CD14-positive monocyte (primary cell): ENCODE measurements at regions not wholly inside any gene's neighbourhood (a gene's known extent, or its start where the extent isn't known, plus 50 kb on each side); places are given as distances from the start of the nearest gene placed in this dataset.

Experiments
- DNase-seq, 3 donors: peaks; one replicate each; pipeline ENCODE4 v3.0.0-alpha.2; 2011 to 2022
- H2AFZ ChIP-seq: 2 replicates; pipeline ENCODE4 v1.6.0; 2012; ENCODE audit warnings: mild to moderate bottlenecking, low read depth, low read length, inconsistent platforms; ENCODE audit not compliant: insufficient read depth, poor library complexity, severe bottlenecking
- H3K27ac ChIP-seq, 2 donors: 1 replicate in 1 of 2; 2 replicates in 1 of 2; pipeline ENCODE4 v1.5.1; 2012 to 2013; ENCODE audit warnings: low read length in 2 of 2, control low read depth in 1 of 2, inconsistent platforms in 1 of 2, low read depth in 1 of 2, mild to moderate bottlenecking in 1 of 2
- H3K27me3 ChIP-seq, 2 donors: one replicate each; pipeline versions ENCODE4 v1.6.0 to v1.6.1; 2011 to 2013; ENCODE audit warnings: low read length in 2 of 2; ENCODE audit not compliant: control insufficient read depth in 2 of 2, insufficient read depth in 2 of 2
- H3K36me3 ChIP-seq, 2 donors: replicated peaks in 1 of 2; 1 replicate in 1 of 2; 2 replicates in 1 of 2; pipeline versions ENCODE4 v1.5.1 to v1.6.1; 2012 to 2013; ENCODE audit warnings: low read length in 2 of 2, control low read depth in 1 of 2, inconsistent platforms in 1 of 2, mild to moderate bottlenecking in 1 of 2; ENCODE audit not compliant: insufficient read depth in 2 of 2, control insufficient read depth in 1 of 2
- H3K4me1 ChIP-seq, 2 donors: 1 replicate in 1 of 2; 2 replicates in 1 of 2; pipeline versions ENCODE4 v1.5.1 to v1.6.1; 2012 to 2013; ENCODE audit warnings: low read length in 2 of 2, control low read depth in 1 of 2, inconsistent platforms in 1 of 2, mild to moderate bottlenecking in 1 of 2, moderate library complexity in 1 of 2; ENCODE audit not compliant: insufficient read depth in 2 of 2, control insufficient read depth in 1 of 2
- H3K4me2 ChIP-seq: replicated peaks from 2 replicates; pipeline ENCODE3; 2012; ENCODE audit warnings: low read length, moderate library complexity, mild to moderate bottlenecking; ENCODE audit not compliant: poor library complexity, severe bottlenecking; ENCODE audit errors: extremely low read depth
- H3K4me3 ChIP-seq, 3 experiments: fragments of 200-600 bp in 1 of 3; sonication (generic) in 1 of 3; replicated peaks in 1 of 3; 1 replicate in 2 of 3; 2 replicates in 1 of 3; pipeline ENCODE4 v1.5.1; 2011 to 2013; ENCODE audit warnings: low read length in 3 of 3, mild to moderate bottlenecking in 3 of 3, control low read depth in 2 of 3, low read depth in 2 of 3, inconsistent platforms in 1 of 3, moderate library complexity in 1 of 3
- H3K79me2 ChIP-seq: 2 replicates; pipeline ENCODE4 v1.6.0; 2012; ENCODE audit warnings: mild to moderate bottlenecking, control low read depth, inconsistent platforms, low read length, moderate library complexity; ENCODE audit not compliant: insufficient read depth
- H3K9ac ChIP-seq: 2 replicates; pipeline ENCODE4 v1.6.0; 2017; ENCODE audit warnings: low read length, mild to moderate bottlenecking; ENCODE audit not compliant: insufficient read depth, poor library complexity, severe bottlenecking
- H3K9me3 ChIP-seq, 2 donors: replicated peaks in 1 of 2; 1 replicate in 1 of 2; 2 replicates in 1 of 2; pipeline versions ENCODE4 v1.5.1 to v1.6.1; 2012 to 2013; ENCODE audit warnings: low read length in 2 of 2, control low read depth in 1 of 2; ENCODE audit not compliant: control insufficient read depth in 1 of 2, insufficient read depth in 1 of 2
- H4K20me1 ChIP-seq: 2 replicates; pipeline ENCODE4 v1.6.0; 2012; ENCODE audit warnings: mild to moderate bottlenecking, low read length, control low read depth, moderate library complexity; ENCODE audit not compliant: insufficient read depth
- H3K27ac Mint-ChIP-seq, 7 donors: one replicate each; pipeline ENCODE4 v1.8.0; 2020; ENCODE audit warnings: mild to moderate bottlenecking in 7 of 7, mixed read lengths in 7 of 7, moderate library complexity in 6 of 7, inconsistent platforms in 2 of 7
- H3K27me3 Mint-ChIP-seq, 3 donors: one replicate each; pipeline ENCODE4 v1.8.0; 2021 to 2022; ENCODE audit warnings: low read depth in 3 of 3, mild to moderate bottlenecking in 3 of 3, mixed read lengths in 3 of 3, moderate library complexity in 3 of 3, inconsistent platforms in 1 of 3
- H3K36me3 Mint-ChIP-seq, 2 donors: one replicate each; pipeline ENCODE4 v1.8.0; 2020; ENCODE audit warnings: mixed read lengths in 2 of 2, inconsistent platforms in 1 of 2, mild to moderate bottlenecking in 1 of 2
- H3K4me1 Mint-ChIP-seq: one replicate; pipeline ENCODE4 v1.8.0; 2020; ENCODE audit warnings: mild to moderate bottlenecking, mixed read lengths
- H3K4me3 Mint-ChIP-seq, 2 donors: one replicate each; pipeline ENCODE4 v1.8.0; 2020; ENCODE audit warnings: mild to moderate bottlenecking in 2 of 2, mixed read lengths in 2 of 2, moderate library complexity in 1 of 2
- H3K9me3 Mint-ChIP-seq, 7 donors: one replicate each; pipeline ENCODE4 v1.8.0; 2020 to 2022; ENCODE audit warnings: mixed read lengths in 7 of 7, mild to moderate bottlenecking in 6 of 7, moderate library complexity in 6 of 7, inconsistent platforms in 2 of 7
- CTCF ChIP-seq: fragments of 200-600 bp; IDR thresholded peaks from one replicate; pipeline ENCODE4 v1.8.0; 2022; ENCODE audit warnings: antibody characterized with exemption, mild to moderate bottlenecking
- WGBS: methylation state at CpG from one replicate; pipeline ENCODE4 v1.1.5; 2013; ENCODE audit warnings: missing lambda C conversion rate; ENCODE audit not compliant: insufficient coverage; 5-methylcytosine and 5-hydroxymethylcytosine counted together
- intact Hi-C, 2 donors: fragments of 100-400 bp; cut with micrococcal nuclease; formaldehyde crosslinking; loops; one replicate each; pipeline versions ENCODE4 v1.15.0 to v1.15.1; 2023

GRCh38 chr19:27906081-27906480, 1306.9 kb downstream of the UQCRFS1 start:
- Mint-ChIP-seq H3K27me3 (peaks cover 0 to 3% (median 2%) of the 10 kb centered on the region in 3 donors), H3K4me3 (no peak overlapping the region), H3K9me3 (peaks cover 11 to 56% (median 36%) of the 10 kb centered on the region in 7 donors), H3K27ac (no peak overlapping the region), H3K36me3 (no peaks in the 10 kb centered on the region), H3K4me1 (no peaks in the 10 kb centered on the region)
- Histone ChIP-seq H3K4me1 (no peaks in the 10 kb centered on the region), H4K20me1 (no peaks in the 10 kb centered on the region), H3K4me2 (no peak overlapping the region), H3K27ac (no peak overlapping the region), H3K36me3 (no peaks in the 10 kb centered on the region), H3K4me3 (no peak overlapping the region), H3K9me3 (peaks cover 38 to 71% of the 10 kb centered on the region in 2 donors), H3K79me2 (no peaks in the 10 kb centered on the region), H3K9ac (no peak overlapping the region), H3K27me3 (no peaks in the 10 kb centered on the region), H2AFZ (no peak overlapping the region)
- no peak for DNase-seq
- intact Hi-C loops = no loop called here
- WGBS = no CpG with 5 or more reads among the region's 4 CpGs
- TF ChIP-seq CTCF = no peak

GRCh38 chr19:27905074-27905473, 1307.9 kb downstream of the UQCRFS1 start:
- no peak for DNase-seq
- H3K36me3 ChIP-seq = no peaks in the 10 kb centered on the region
- no peak overlapping the region for H3K4me2 ChIP-seq
- no peak overlapping the region for H3K4me3 Mint-ChIP-seq
- H3K4me1 Mint-ChIP-seq = no peaks in the 10 kb centered on the region
- H3K4me3 ChIP-seq = no peak overlapping the region
- H3K79me2 ChIP-seq = no peaks in the 10 kb centered on the region
- no peaks in the 10 kb centered on the region for H3K36me3 Mint-ChIP-seq
- no peak overlapping the region for H3K27ac ChIP-seq
- H3K4me1 ChIP-seq = no peaks in the 10 kb centered on the region
- H3K9ac ChIP-seq = no peak overlapping the region
- H3K27ac Mint-ChIP-seq = no peak overlapping the region
- H4K20me1 ChIP-seq = no peaks in the 10 kb centered on the region
- peaks cover 0 to 4% (median 2%) of the 10 kb centered on the region in 3 donors for H3K27me3 Mint-ChIP-seq
- TF ChIP-seq CTCF = no peak
- peaks cover 39 to 70% of the 10 kb centered on the region in 2 donors for H3K9me3 ChIP-seq
- peaks cover 12 to 54% (median 33%) of the 10 kb centered on the region in 7 donors for H3K9me3 Mint-ChIP-seq
- intact Hi-C loops = no loop called here
- H2AFZ ChIP-seq = no peak overlapping the region
- no peaks in the 10 kb centered on the region for H3K27me3 ChIP-seq
